ENCODE measurements at regions not wholly inside any gene's neighbourhood (a gene's known extent, or its start where the extent isn't known, plus 50 kb on each side); places are given as distances from the start of the nearest gene placed in this dataset.
"Not testable (repeated sequence)": the region's sequence is repeated elsewhere in the genome, so short reads cannot be mapped to it uniquely, and the experiment has no call there.

GRCh38 chr9:108033976-108034964, 544.7 kb upstream of the KLF4 start:
- TF ChIP-seq CTCF (conservative IDR thresholded peaks at IDR 0.05; ENCODE audit: low read length): no peak
- no peak overlapping the region for H3K4me3 ChIP-seq (ENCODE audit: low read length)
- peak; percentile 87 for DNase-seq (ENCODE audit: low read depth)

- not testable (repeated sequence) for H3K4me3 ChIP-seq (ENCODE audit: low read length); DNase-seq (ENCODE audit: low read depth)
Observed at GRCh38 chr9:108032079-108032478, 542.5 kb upstream of the KLF4 start.

- DNase-seq (ENCODE audit: low read depth); H3K4me3 ChIP-seq (ENCODE audit: low read length): not testable (repeated sequence)
Observed at GRCh38 chr9:108031221-108031620, 541.7 kb upstream of the KLF4 start.

- H3K4me3 ChIP-seq (ENCODE audit: low read length); DNase-seq (ENCODE audit: low read depth): not testable (repeated sequence)
Observed at GRCh38 chr9:108026718-108027117, 537.1 kb upstream of the KLF4 start.

- no peak for DNase-seq (ENCODE audit: low read depth)
Observed at GRCh38 chr9:108024604-108025003, 535.0 kb upstream of the KLF4 start.

GRCh38 chr9:108022246-108022935, 532.8 kb upstream of the KLF4 start:
- DNase-seq (ENCODE audit: low read depth): peak; percentile 34
- no peak overlapping the region for H3K4me3 ChIP-seq (ENCODE audit: low read length)
- no peak for TF ChIP-seq CTCF (conservative IDR thresholded peaks at IDR 0.05; ENCODE audit: low read length)

More at GRCh38 chr9:108024604-108025003, 535.0 kb upstream of the KLF4 start:
- H3K4me3 ChIP-seq (ENCODE audit: low read length): no peak overlapping the region
- no peak for TF ChIP-seq CTCF (conservative IDR thresholded peaks at IDR 0.05; ENCODE audit: low read length)

- DNase-seq (ENCODE audit: low read depth): no peak
- no peak overlapping the region for H3K4me3 ChIP-seq (ENCODE audit: low read length)
- TF ChIP-seq CTCF (conservative IDR thresholded peaks at IDR 0.05; ENCODE audit: low read length): no peak
Observed at GRCh38 chr9:108021096-108021710, 531.6 kb upstream of the KLF4 start.

GRCh38 chr9:108019821-108020220, 530.3 kb upstream of the KLF4 start:
- no peak for DNase-seq (ENCODE audit: low read depth)
- TF ChIP-seq CTCF (conservative IDR thresholded peaks at IDR 0.05; ENCODE audit: low read length): no peak
- H3K4me3 ChIP-seq (ENCODE audit: low read length): no peak overlapping the region

Data from AG10803 (cell line).